PC-3 (cell line): ENCODE measurements at regions not wholly inside any gene's neighbourhood (a gene's known extent, or its start where the extent isn't known, plus 50 kb on each side); places are given as distances from the start of the nearest gene placed in this dataset.

ENCODE experiments used
- EZH2phosphoT487 ChIP-seq: fragments of 300-600 bp; sonication (generic); IDR thresholded peaks from 2 replicates; pipeline ENCODE4 v1.6.1; 2018; ENCODE audit warnings: mild to moderate bottlenecking, antibody characterized with exemption, low read length, borderline replicate concordance
- TF ChIP-seq, protein P1 (sequence below): fragments of 300-600 bp; sonication (generic); conservative IDR thresholded peaks from 2 replicates; pipeline ENCODE4 v1.5.1; 2017; ENCODE audit warnings: antibody characterized with exemption, low read depth, mild to moderate bottlenecking, low read length

DNA sequence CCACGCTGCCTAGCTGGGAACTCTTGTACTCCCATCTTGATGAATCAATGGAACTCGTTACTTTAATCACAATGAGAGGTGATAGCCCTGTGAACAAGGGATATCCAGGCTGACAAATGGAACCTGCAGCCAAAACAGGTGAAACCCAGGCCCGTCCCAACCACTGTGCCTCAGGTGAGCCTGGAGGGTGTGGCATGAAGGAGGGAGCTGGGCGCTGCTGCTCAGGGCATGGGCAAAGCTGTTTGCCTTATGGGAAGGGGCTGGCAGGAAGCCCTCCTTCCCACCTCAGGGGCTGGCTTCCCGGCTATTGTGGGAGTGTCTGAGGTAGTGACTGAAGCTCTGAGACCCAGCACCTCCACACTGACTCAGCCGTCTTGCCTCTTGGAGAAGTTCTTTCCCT, 209.4 kb upstream of the ATP6AP2 start:
- TF ChIP-seq, protein P1, sequence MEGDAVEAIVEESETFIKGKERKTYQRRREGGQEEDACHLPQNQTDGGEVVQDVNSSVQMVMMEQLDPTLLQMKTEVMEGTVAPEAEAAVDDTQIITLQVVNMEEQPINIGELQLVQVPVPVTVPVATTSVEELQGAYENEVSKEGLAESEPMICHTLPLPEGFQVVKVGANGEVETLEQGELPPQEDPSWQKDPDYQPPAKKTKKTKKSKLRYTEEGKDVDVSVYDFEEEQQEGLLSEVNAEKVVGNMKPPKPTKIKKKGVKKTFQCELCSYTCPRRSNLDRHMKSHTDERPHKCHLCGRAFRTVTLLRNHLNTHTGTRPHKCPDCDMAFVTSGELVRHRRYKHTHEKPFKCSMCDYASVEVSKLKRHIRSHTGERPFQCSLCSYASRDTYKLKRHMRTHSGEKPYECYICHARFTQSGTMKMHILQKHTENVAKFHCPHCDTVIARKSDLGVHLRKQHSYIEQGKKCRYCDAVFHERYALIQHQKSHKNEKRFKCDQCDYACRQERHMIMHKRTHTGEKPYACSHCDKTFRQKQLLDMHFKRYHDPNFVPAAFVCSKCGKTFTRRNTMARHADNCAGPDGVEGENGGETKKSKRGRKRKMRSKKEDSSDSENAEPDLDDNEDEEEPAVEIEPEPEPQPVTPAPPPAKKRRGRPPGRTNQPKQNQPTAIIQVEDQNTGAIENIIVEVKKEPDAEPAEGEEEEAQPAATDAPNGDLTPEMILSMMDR, result no peak
- TF ChIP-seq EZH2phosphoT487, result no peak
